GM12878 (cell line): ENCODE measurements at regions not wholly inside any gene's neighbourhood (a gene's known extent, or its start where the extent isn't known, plus 50 kb on each side); places are given as distances from the start of the nearest gene placed in this dataset.
A peak's percentile ranks its signal among the peaks of the same experiment; 100 is the strongest.

Source experiments
- ATAC-seq: fragments of 200-7000 bp; cut with Tn5 transposase; 3 replicates; pipeline ENCODE4 v1.9.1; 2020; ENCODE audit warnings: mild to moderate bottlenecking, moderate library complexity
- BruUV-seq: library from RNA; stranded (reverse); fragments of 400-500 nt; replicated peaks from 2 replicates; lab custom pipeline; 2021; lab: Mats Ljungman, UMichigan
- CTCF ChIA-PET: fragments of 300-600 bp; sonication (Branson Sonifier 250); formaldehyde crosslinking; extraction: SDS; loops from one replicate; lab custom pipeline; 2021; ENCODE audit warnings: inconsistent platforms; lab: Yijun Ruan, JAX
- POLR2A ChIA-PET: fragments of 350-600 bp; formaldehyde crosslinking; extraction: SDS; loops from one replicate; lab custom pipeline; 2021; ENCODE audit warnings: inconsistent platforms; lab: Charles Lee
- RAD21 ChIA-PET: fragments of 300-600 bp; sonication (Branson Sonifier 250); formaldehyde crosslinking; loops from one replicate; lab custom pipeline; 2023; ENCODE audit warnings: antibody characterized with exemption; ENCODE audit not compliant: unreplicated experiment; lab: Charles Lee
- SMC1A ChIA-PET: fragments of 300-600 bp; sonication (Branson Sonifier 250); formaldehyde crosslinking; loops from one replicate; lab custom pipeline; 2023; ENCODE audit not compliant: unreplicated experiment, uncharacterized antibody; lab: Charles Lee
- DNase-seq: peaks from one replicate; pipeline ENCODE4 v3.0.0-alpha.2; 2011; ENCODE audit warnings: low read depth, low spot score
- FAIRE-seq: peaks from 3 replicates; lab custom pipeline; 2011; peaks lifted over from hg19 to GRCh38; lab: Jason Lieb, UNC
- H2AFZ ChIP-seq: 2 replicates; pipeline ENCODE4 v1.6.0; 2011; ENCODE audit warnings: low read depth, low read length, control low read depth; ENCODE audit not compliant: control insufficient read depth
- H3K27ac ChIP-seq: 2 replicates; pipeline ENCODE4 v1.5.1; 2011; ENCODE audit warnings: control low read depth; ENCODE audit not compliant: control insufficient read depth, insufficient read depth
- H3K27me3 ChIP-seq, 2 experiments: replicated peaks in 1 of 2; 2 replicates each; pipeline versions ENCODE4 v1.6.0 to v1.6.1; 2011; ENCODE audit warnings: low read length in 1 of 2; ENCODE audit not compliant: control insufficient read depth in 2 of 2, insufficient read depth in 2 of 2
- H3K36me3 ChIP-seq, 2 experiments: 2 replicates each; pipeline ENCODE4 v1.5.1; 2011; ENCODE audit warnings: low read length in 1 of 2; ENCODE audit not compliant: control insufficient read depth in 2 of 2, insufficient read depth in 2 of 2
- H3K4me1 ChIP-seq: 2 replicates; pipeline ENCODE4 v1.6.1; 2011; ENCODE audit warnings: mild to moderate bottlenecking, low read length, moderate library complexity, mixed read lengths; ENCODE audit not compliant: control insufficient read depth, insufficient read depth
- H3K4me2 ChIP-seq: 2 replicates; pipeline ENCODE4 v1.6.0; 2011; ENCODE audit warnings: control low read depth; ENCODE audit not compliant: control insufficient read depth, insufficient read depth
- H3K4me3 ChIP-seq: fragments of 200-600 bp; sonication (generic); 2 replicates; pipeline ENCODE4 v1.5.1; 2016
- H3K79me2 ChIP-seq: 2 replicates; pipeline ENCODE4 v1.6.0; 2011; ENCODE audit warnings: low read length; ENCODE audit not compliant: control insufficient read depth, insufficient read depth
- H3K9ac ChIP-seq: 2 replicates; pipeline ENCODE4 v1.8.0; 2011; ENCODE audit warnings: low read length, control low read depth, mixed read lengths; ENCODE audit not compliant: control insufficient read depth, insufficient read depth
- H3K9me3 ChIP-seq: replicated peaks from 3 replicates; pipeline ENCODE4 v1.5.1; 2011; ENCODE audit warnings: mild to moderate bottlenecking, low read length; ENCODE audit not compliant: control insufficient read depth, insufficient read depth
- H4K20me1 ChIP-seq: 2 replicates; pipeline ENCODE4 v1.6.0; 2011; ENCODE audit not compliant: control insufficient read depth, insufficient read depth
- CBX5 ChIP-seq: sonication (generic); IDR thresholded peaks from 2 replicates; pipeline ENCODE4 v1.6.1; 2016; ENCODE audit warnings: low read depth, moderate library complexity, mild to moderate bottlenecking, inconsistent platforms
- DPF2 ChIP-seq: fragments of 450-650 bp; IDR thresholded peaks from 2 replicates; pipeline ENCODE4 v1.6.1; 2017; ENCODE audit warnings: mild to moderate bottlenecking
- KLF5 ChIP-seq: fragments of 450-650 bp; IDR thresholded peaks from 2 replicates; pipeline ENCODE4 v1.6.1; 2014; ENCODE audit warnings: mild to moderate bottlenecking; ENCODE audit not compliant: partially characterized antibody
- SIN3A ChIP-seq: IDR thresholded peaks from 2 replicates; pipeline ENCODE4 v1.6.1; 2012; ENCODE audit warnings: low read depth, low read length, improper control_type of control experiment
- SMAD5 ChIP-seq: IDR thresholded peaks from 2 replicates; pipeline ENCODE4 v1.6.1; 2016; ENCODE audit warnings: antibody characterized with exemption, low read depth
- SRF ChIP-seq, 2 experiments: IDR thresholded peaks; 2 replicates each; pipeline ENCODE4 v1.6.1; 2011; ENCODE audit warnings: low read depth in 2 of 2, low read length in 2 of 2, mild to moderate bottlenecking in 1 of 2, moderate library complexity in 1 of 2
- TBL1XR1 ChIP-seq: IDR thresholded peaks from 2 replicates; pipeline ENCODE4 v1.6.1; 2012; ENCODE audit warnings: low read depth, low read length, improper control_type of control experiment
- WGBS: methylation state at CpG from one replicate; pipeline ENCODE4 v1.1.6; 2016; ENCODE audit warnings: low lambda C conversion rate; ENCODE audit not compliant: insufficient replicate concordance, insufficient coverage; ENCODE audit errors: missing lambda C conversion rate; 5-methylcytosine and 5-hydroxymethylcytosine counted together
- in situ Hi-C: fragments of 300-500 bp; cut with MboI; formaldehyde crosslinking; loops from 9 replicates; pipeline ENCODE4 v1.14.3; 2018; ENCODE audit warnings: mixed read lengths
- intact Hi-C: fragments of 100-400 bp; cut with micrococcal nuclease; formaldehyde crosslinking; loops from one replicate; pipeline ENCODE4 v1.14.2; 2022; ENCODE audit not compliant: unreplicated experiment

GRCh38 chr10:123385508-123386080 lies 231.4 kb downstream of the BUB3 start:
- Histone ChIP-seq H3K9ac (no peak overlapping the region), H3K4me1 (peaks cover 13% of the 10 kb centered on the region), H3K27ac (no peak overlapping the region), H3K9me3 (peaks cover 44% of the 10 kb centered on the region), H4K20me1 (no peaks in the 10 kb centered on the region), H3K4me2 (no peak overlapping the region), H3K79me2 (peaks cover 5% of the 10 kb centered on the region; the same call in 1 of the 2 replicates), H3K36me3 (no peaks in the 10 kb centered on the region), H3K4me3 (no peak overlapping the region), H3K27me3 (no peaks in the 10 kb centered on the region), H2AFZ (no peak overlapping the region)
- 97% methylated on average over 2 of the region's 2 CpGs for WGBS
- TF ChIP-seq SMAD5 (no peak), SIN3A (no peak), CBX5 (0 out of 2 replicates have a peak, but pooled peaks have one; percentile 33)
- no peak for FAIRE-seq
- in situ Hi-C loops = no loop called here
- ATAC-seq = no peak
- SMC1A ChIA-PET = interaction anchor here (0.9 kb wide), 1 partner anchor 18 kb away, joined by 3 read pairs; no protein-coding TSS in a partner anchor
- RAD21 ChIA-PET = no interaction called here
- POLR2A ChIA-PET = interaction anchor here (1.1 kb wide), 1 partner anchor 14 kb away, joined by 3 read pairs; no protein-coding TSS in a partner anchor
- DNase-seq = no peak
- CTCF ChIA-PET = no interaction called here
- intact Hi-C loops = no loop called here
- no TSS peak for BruUV-seq

DNA sequence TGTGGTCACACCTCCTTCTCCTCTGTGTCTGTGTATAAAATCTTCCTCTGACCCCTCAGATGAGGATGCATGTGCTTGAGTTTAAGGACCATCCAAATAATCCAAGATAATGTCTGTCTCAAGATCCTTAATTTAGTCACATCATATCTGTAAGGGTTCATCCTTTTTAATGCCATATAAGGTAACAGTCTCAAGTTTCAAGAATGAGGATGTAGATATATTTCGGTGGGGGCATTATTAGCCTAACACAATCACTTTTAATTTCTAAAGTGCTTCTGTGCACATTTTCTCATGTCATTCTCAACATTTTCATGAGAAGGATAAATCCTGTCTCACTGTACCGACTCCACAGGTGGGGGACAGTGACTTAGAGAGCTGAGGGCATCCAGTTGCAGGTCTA lies 235.3 kb downstream of the BUB3 start:
- SMC1A ChIA-PET = interaction anchor here (1.1 to 2.6 kb wide), 2 partner anchors 10 to 12 kb away, joined by 10 to 16 read pairs; no protein-coding TSS in a partner anchor
- Histone ChIP-seq H3K79me2 (peaks cover 5% of the 10 kb centered on the region), H3K4me3 (no peak overlapping the region), H3K9ac (peak overlapping the region; percentile 86), H2AFZ (no peak overlapping the region), H3K36me3 (no peaks in the 10 kb centered on the region), H3K4me1 (peaks cover 48% of the 10 kb centered on the region), H3K4me2 (peak overlapping the region; percentile 11; the same call in 1 of the 2 replicates), H3K9me3 (peaks cover 37% of the 10 kb centered on the region), H4K20me1 (no peaks in the 10 kb centered on the region), H3K27ac (peak overlapping the region; percentile 99), H3K27me3 (no peaks in the 10 kb centered on the region)
- BruUV-seq = no TSS peak
- CTCF ChIA-PET = interaction anchor here (1.2 to 1.6 kb wide), 3 partner anchors 9 to 231 kb away, joined by 3 to 4 read pairs (median 3); no protein-coding TSS in a partner anchor
- in situ Hi-C loops = no loop called here
- FAIRE-seq = no peak
- RAD21 ChIA-PET = no interaction called here
- no peak for DNase-seq
- WGBS = 77% methylated on average over 2 of the region's 2 CpGs
- POLR2A ChIA-PET = interaction anchor here (1.5 kb wide), 1 partner anchor 9 kb away, joined by 5 read pairs; no protein-coding TSS in a partner anchor
- no peak for ATAC-seq
- TF ChIP-seq TBL1XR1 = no peak
- no peak for TF ChIP-seq DPF2
- TF ChIP-seq SRF (IDR thresholded peaks at IDR 0.05; ENCODE audit: low read depth in 2 of 2, low read length in 2 of 2) = peak; percentile 44 to 76; a peak in 3 of 4 replicates
- TF ChIP-seq KLF5 = no peak
- TF ChIP-seq, all 136 proteins: peak for 1
- intact Hi-C loops = no loop called here
